HepG2 (cell line): ENCODE measurements at regions not wholly inside any gene's neighbourhood (a gene's known extent, or its start where the extent isn't known, plus 50 kb on each side); places are given as distances from the start of the nearest gene placed in this dataset.

Experiments
- ATAC-seq: fragments of 200-7000 bp; cut with Tn5 transposase; 3 replicates; pipeline ENCODE4 v1.9.1; 2020; ENCODE audit warnings: mild to moderate bottlenecking, moderate library complexity
- BruUV-seq: library from RNA; stranded (reverse); fragments of 400-500 nt; replicated peaks from 2 replicates; lab custom pipeline; 2021; lab: Mats Ljungman, UMichigan
- CTCF ChIA-PET: fragments of 300-600 bp; formaldehyde crosslinking; extraction: SDS; loops from one replicate; lab custom pipeline; 2021; ENCODE audit warnings: low total read pairs, inconsistent platforms, low intra/inter-chr PET ratio; lab: Yijun Ruan, JAX
- POLR2A ChIA-PET: fragments of 350-600 bp; sonication (Branson Sonifier 250); formaldehyde crosslinking; loops from one replicate; lab custom pipeline; 2020; ENCODE audit warnings: antibody characterized with exemption, inconsistent platforms; lab: Yijun Ruan, JAX
- DNase-seq: peaks from one replicate; pipeline ENCODE4 v3.0.0-alpha.2; 2015; ENCODE audit warnings: low spot score
- FAIRE-seq: peaks from 3 replicates; lab custom pipeline; 2011; peaks lifted over from hg19 to GRCh38; lab: Jason Lieb, UNC
- H2AFZ ChIP-seq: one replicate; pipeline ENCODE4 v1.6.1; 2011; ENCODE audit warnings: low read length, inconsistent platforms
- H3K27ac ChIP-seq: fragments of 300-600 bp; 3 replicates; pipeline ENCODE4 v1.8.0; 2011; ENCODE audit warnings: mixed run types, mild to moderate bottlenecking, mixed read lengths, low read length, inconsistent platforms; ENCODE audit not compliant: insufficient read depth; ENCODE audit errors: extremely low read length
- H3K27me3 ChIP-seq, 2 experiments: fragments of 200-600 bp in 1 of 2; 2 replicates in 1 of 2; 3 replicates in 1 of 2; pipeline versions ENCODE4 v1.6.0 to v1.8.0; 2011; ENCODE audit warnings: low read length in 2 of 2, mild to moderate bottlenecking in 2 of 2, moderate library complexity in 2 of 2, inconsistent platforms in 1 of 2; ENCODE audit not compliant: insufficient read depth in 2 of 2, control insufficient read depth in 1 of 2
- H3K36me3 ChIP-seq, 2 experiments: fragments of 200-600 bp in 1 of 2; replicated peaks in 1 of 2; 2 replicates in 1 of 2; 3 replicates in 1 of 2; pipeline versions ENCODE4 v1.5.1 to v1.8.0; 2011; ENCODE audit warnings: low read length in 2 of 2, inconsistent platforms in 1 of 2; ENCODE audit not compliant: insufficient read depth in 2 of 2, control insufficient read depth in 1 of 2
- H3K4me1 ChIP-seq: 2 replicates; pipeline ENCODE4 v1.5.1; 2012; ENCODE audit warnings: low read length, inconsistent platforms; ENCODE audit not compliant: insufficient read depth
- H3K4me2 ChIP-seq: 2 replicates; pipeline ENCODE4 v1.6.0; 2011; ENCODE audit warnings: low read depth, low read length, inconsistent platforms
- H3K4me3 ChIP-seq, 3 experiments: fragments of 200-600 bp in 1 of 3; sonication (generic), shearing (Covaris generic) in 1 of 3; replicated peaks in 1 of 3; 2 replicates each; pipeline ENCODE4 v1.5.1; 2011 to 2016; ENCODE audit warnings: low read length in 3 of 3, inconsistent platforms in 2 of 3, low read depth in 2 of 3, mild to moderate bottlenecking in 2 of 3, control low read depth in 1 of 3, mixed read lengths in 1 of 3; ENCODE audit not compliant: insufficient read depth in 1 of 3
- H3K79me2 ChIP-seq: one replicate; pipeline ENCODE4 v1.6.1; 2011; ENCODE audit warnings: low read length, inconsistent platforms; ENCODE audit not compliant: insufficient read depth
- H3K9ac ChIP-seq: 2 replicates; pipeline ENCODE4 v1.6.0; 2011; ENCODE audit warnings: mild to moderate bottlenecking, low read depth, low read length, inconsistent platforms; ENCODE audit not compliant: insufficient read depth
- H3K9me3 ChIP-seq: 2 replicates; pipeline ENCODE4 v1.5.1; 2012; ENCODE audit warnings: mild to moderate bottlenecking, low read length
- H4K20me1 ChIP-seq: 2 replicates; pipeline ENCODE4 v1.6.0; 2011; ENCODE audit warnings: inconsistent platforms, mild to moderate bottlenecking, low read length, moderate library complexity; ENCODE audit not compliant: insufficient read depth
- AHR ChIP-seq: IDR thresholded peaks from 2 replicates; pipeline ENCODE4 v1.6.1; 2018; ENCODE audit warnings: missing genetic modification reagents, missing compliant biosample characterization
- CERS6 ChIP-seq: sonication (generic); formaldehyde crosslinking; IDR thresholded peaks from 2 replicates; pipeline ENCODE4 v1.5.0; 2020; ENCODE audit warnings: missing genetic modification reagents
- HNRNPH1 ChIP-seq: fragments of 200-400 bp; formaldehyde crosslinking; optimal IDR thresholded peaks from 2 replicates; pipeline ENCODE3; 2017; ENCODE audit warnings: mild to moderate bottlenecking, low read depth, low read length
- KAT8 ChIP-seq: IDR thresholded peaks from 2 replicates; pipeline ENCODE4 v1.6.1; 2016; ENCODE audit warnings: missing genetic modification reagents, missing compliant biosample characterization
- KDM3A ChIP-seq: IDR thresholded peaks from 2 replicates; pipeline ENCODE4 v1.6.1; 2018; ENCODE audit warnings: low read depth, missing compliant biosample characterization
- PLRG1 ChIP-seq: fragments of 450-650 bp; conservative IDR thresholded peaks from 2 replicates; pipeline ENCODE4 v1.6.1; 2016
- RXRA ChIP-seq: sonication (generic); formaldehyde crosslinking; IDR thresholded peaks from 2 replicates; pipeline ENCODE4 v1.5.1; 2020; ENCODE audit warnings: missing genetic modification reagents
- SUZ12 ChIP-seq: fragments of 150-350 bp; IDR thresholded peaks from 2 replicates; pipeline ENCODE4 v1.6.1; 2014; ENCODE audit warnings: low read depth, low read length
- ZMAT5 ChIP-seq: sonication (generic); formaldehyde crosslinking; IDR thresholded peaks from 2 replicates; pipeline ENCODE4 v1.5.0; 2020; ENCODE audit warnings: mild to moderate bottlenecking, low read depth, missing genetic modification reagents, borderline replicate concordance
- ZNF160 ChIP-seq: sonication (generic); formaldehyde crosslinking; IDR thresholded peaks from 2 replicates; pipeline ENCODE4 v1.8.0; 2022; ENCODE audit warnings: mild to moderate bottlenecking, inconsistent platforms, missing genetic modification reagents
- ZNF546 ChIP-seq: sonication (generic); formaldehyde crosslinking; conservative IDR thresholded peaks from 2 replicates; pipeline ENCODE4 v1.8.1; 2023; ENCODE audit warnings: mild to moderate bottlenecking, missing genetic modification reagents
- ZNF670 ChIP-seq: sonication (generic); formaldehyde crosslinking; IDR thresholded peaks from 2 replicates; pipeline ENCODE4 v1.8.0; 2022; ENCODE audit warnings: mild to moderate bottlenecking, missing genetic modification reagents, borderline replicate concordance
- ZNF883 ChIP-seq: sonication (generic); formaldehyde crosslinking; IDR thresholded peaks from 2 replicates; pipeline ENCODE4 v1.5.1; 2020; ENCODE audit warnings: mild to moderate bottlenecking, missing genetic modification reagents; ENCODE audit errors: not compliant biosample characterization
- WGBS: methylation state at CpG from one replicate; pipeline ENCODE4 v1.1.6; 2017; ENCODE audit warnings: low lambda C conversion rate; 5-methylcytosine and 5-hydroxymethylcytosine counted together
- in situ Hi-C: cut with HindIII; loops from 2 replicates; pipeline ENCODE4 v1.10.0; 2017; ENCODE audit warnings: low pct_unique_long_range_greater_than_20kb; ENCODE audit not compliant: extremely low pct_ligation_motif_present
- intact Hi-C: fragments of 100-400 bp; cut with micrococcal nuclease; formaldehyde crosslinking; loops from one replicate; pipeline ENCODE4 v1.10.0; 2022; ENCODE audit not compliant: unreplicated experiment
- TF ChIP-seq, protein P1 (sequence below): sonication (generic); formaldehyde crosslinking; IDR thresholded peaks from 2 replicates; pipeline ENCODE4 v1.4.0; 2020; ENCODE audit warnings: missing genetic modification reagents, borderline replicate concordance
- TF ChIP-seq, protein P2 (sequence below): sonication (generic); formaldehyde crosslinking; IDR thresholded peaks from 2 replicates; pipeline ENCODE4 v1.4.0; 2020; ENCODE audit warnings: low read depth, mild to moderate bottlenecking, missing genetic modification reagents

DNA sequence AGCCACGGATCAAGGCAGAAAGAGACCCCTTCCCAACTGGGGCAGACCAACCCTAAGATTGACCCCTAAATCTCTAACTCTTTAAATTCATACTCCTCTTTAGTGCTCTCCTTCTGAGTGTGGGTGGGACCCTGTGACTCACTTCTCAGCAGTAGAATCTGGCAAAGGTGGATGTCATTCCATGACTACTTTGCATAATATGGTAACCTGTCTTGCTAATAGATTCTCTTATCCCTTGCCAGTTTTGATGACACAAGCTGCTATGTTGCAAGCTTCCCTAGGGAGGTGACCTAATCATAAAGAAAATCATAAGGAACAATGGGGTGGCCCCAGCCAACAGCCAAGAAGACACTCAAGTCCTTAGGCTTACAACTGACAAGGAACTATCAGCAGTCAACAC lies 155.4 kb upstream of the VWC2 start (continued):
- TF ChIP-seq KDM3A (CRISPR knock-in tag): no peak
- no peak for TF ChIP-seq RXRA
- TF ChIP-seq, protein P1, sequence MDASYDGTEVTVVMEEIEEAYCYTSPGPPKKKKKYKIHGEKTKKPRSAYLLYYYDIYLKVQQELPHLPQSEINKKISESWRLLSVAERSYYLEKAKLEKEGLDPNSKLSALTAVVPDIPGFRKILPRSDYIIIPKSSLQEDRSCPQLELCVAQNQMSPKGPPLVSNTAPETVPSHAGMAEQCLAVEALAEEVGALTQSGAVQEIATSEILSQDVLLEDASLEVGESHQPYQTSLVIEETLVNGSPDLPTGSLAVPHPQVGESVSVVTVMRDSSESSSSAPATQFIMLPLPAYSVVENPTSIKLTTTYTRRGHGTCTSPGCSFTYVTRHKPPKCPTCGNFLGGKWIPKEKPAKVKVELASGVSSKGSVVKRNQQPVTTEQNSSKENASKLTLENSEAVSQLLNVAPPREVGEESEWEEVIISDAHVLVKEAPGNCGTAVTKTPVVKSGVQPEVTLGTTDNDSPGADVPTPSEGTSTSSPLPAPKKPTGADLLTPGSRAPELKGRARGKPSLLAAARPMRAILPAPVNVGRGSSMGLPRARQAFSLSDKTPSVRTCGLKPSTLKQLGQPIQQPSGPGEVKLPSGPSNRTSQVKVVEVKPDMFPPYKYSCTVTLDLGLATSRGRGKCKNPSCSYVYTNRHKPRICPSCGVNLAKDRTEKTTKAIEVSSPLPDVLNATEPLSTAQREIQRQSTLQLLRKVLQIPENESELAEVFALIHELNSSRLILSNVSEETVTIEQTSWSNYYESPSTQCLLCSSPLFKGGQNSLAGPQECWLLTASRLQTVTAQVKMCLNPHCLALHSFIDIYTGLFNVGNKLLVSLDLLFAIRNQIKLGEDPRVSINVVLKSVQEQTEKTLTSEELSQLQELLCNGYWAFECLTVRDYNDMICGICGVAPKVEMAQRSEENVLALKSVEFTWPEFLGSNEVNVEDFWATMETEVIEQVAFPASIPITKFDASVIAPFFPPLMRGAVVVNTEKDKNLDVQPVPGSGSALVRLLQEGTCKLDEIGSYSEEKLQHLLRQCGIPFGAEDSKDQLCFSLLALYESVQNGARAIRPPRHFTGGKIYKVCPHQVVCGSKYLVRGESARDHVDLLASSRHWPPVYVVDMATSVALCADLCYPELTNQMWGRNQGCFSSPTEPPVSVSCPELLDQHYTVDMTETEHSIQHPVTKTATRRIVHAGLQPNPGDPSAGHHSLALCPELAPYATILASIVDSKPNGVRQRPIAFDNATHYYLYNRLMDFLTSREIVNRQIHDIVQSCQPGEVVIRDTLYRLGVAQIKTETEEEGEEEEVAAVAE (CRISPR knock-in tag): no peak
- no peak for TF ChIP-seq ZNF883 (CRISPR knock-in tag)
- no peak for TF ChIP-seq CERS6 (CRISPR knock-in tag)

GRCh38 chr7:49623943-49624342 lies 149.5 kb upstream of the VWC2 start:
- FAIRE-seq: no peak
- intact Hi-C loops (no loop called here), in situ Hi-C loops (no loop called here)
- DNase-seq: no peak
- Histone ChIP-seq H3K36me3 (no peaks in the 10 kb centered on the region), H3K4me3 (no peak overlapping the region), H4K20me1 (no peaks in the 10 kb centered on the region), H3K4me2 (no peak overlapping the region), H2AFZ (no peak overlapping the region), H3K79me2 (no peaks in the 10 kb centered on the region), H3K4me1 (no peaks in the 10 kb centered on the region), H3K27me3 (no peaks in the 10 kb centered on the region), H3K9ac (no peak overlapping the region), H3K9me3 (peaks cover 10% of the 10 kb centered on the region; the same call in 1 of the 2 replicates), H3K27ac (no peak overlapping the region)
- ChIA-PET POLR2A (no interaction called here), CTCF (no interaction called here)
- TF ChIP-seq PLRG1 (no peak), AHR (CRISPR knock-in tag) (no peak), ZNF160 (CRISPR knock-in tag) (no peak), HNRNPH1 (no peak), KAT8 (CRISPR knock-in tag) (no peak), ZMAT5 (CRISPR knock-in tag) (no peak), ZNF670 (CRISPR knock-in tag) (no peak), ZNF546 (no peak), SUZ12 (no peak)
- TF ChIP-seq, protein P2, sequence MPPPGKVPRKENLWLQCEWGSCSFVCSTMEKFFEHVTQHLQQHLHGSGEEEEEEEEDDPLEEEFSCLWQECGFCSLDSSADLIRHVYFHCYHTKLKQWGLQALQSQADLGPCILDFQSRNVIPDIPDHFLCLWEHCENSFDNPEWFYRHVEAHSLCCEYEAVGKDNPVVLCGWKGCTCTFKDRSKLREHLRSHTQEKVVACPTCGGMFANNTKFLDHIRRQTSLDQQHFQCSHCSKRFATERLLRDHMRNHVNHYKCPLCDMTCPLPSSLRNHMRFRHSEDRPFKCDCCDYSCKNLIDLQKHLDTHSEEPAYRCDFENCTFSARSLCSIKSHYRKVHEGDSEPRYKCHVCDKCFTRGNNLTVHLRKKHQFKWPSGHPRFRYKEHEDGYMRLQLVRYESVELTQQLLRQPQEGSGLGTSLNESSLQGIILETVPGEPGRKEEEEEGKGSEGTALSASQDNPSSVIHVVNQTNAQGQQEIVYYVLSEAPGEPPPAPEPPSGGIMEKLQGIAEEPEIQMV (CRISPR knock-in tag): no peak
- WGBS: 14% methylated on average over 3 of the region's 3 CpGs
- BruUV-seq: no TSS peak
- no peak for ATAC-seq
